GM12873 (cell line): ENCODE measurements at regions not wholly inside any gene's neighbourhood (a gene's known extent, or its start where the extent isn't known, plus 50 kb on each side); places are given as distances from the start of the nearest gene placed in this dataset.

Experiments
- TF ChIP-seq, protein P1 (sequence below): IDR thresholded peaks from 2 replicates; pipeline ENCODE4 v1.5.1; 2012; ENCODE audit warnings: low read depth, mild to moderate bottlenecking, moderate library complexity, low read length, control low read depth; ENCODE audit not compliant: insufficient read depth; ENCODE audit errors: missing control alignments

DNA sequence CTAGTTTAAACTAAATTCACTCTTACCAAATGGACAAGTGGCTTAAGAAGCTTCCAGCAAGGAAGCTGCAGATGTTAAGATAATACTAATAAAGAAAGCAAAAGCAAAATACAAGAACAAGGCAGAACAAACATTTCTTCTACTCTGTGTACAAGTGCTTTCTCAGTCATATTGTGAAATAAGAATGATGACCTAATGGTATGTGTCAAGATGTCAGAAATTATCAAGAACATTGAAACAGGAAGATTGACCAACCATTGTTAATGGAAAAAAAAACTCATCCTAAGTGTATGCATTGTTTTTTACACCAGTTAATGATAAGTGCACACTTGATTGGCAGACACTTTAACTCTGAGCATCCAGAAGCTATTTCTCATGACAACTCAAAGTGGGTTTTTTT lies 65.4 kb upstream of the P2RY1 start:
- TF ChIP-seq, protein P1, sequence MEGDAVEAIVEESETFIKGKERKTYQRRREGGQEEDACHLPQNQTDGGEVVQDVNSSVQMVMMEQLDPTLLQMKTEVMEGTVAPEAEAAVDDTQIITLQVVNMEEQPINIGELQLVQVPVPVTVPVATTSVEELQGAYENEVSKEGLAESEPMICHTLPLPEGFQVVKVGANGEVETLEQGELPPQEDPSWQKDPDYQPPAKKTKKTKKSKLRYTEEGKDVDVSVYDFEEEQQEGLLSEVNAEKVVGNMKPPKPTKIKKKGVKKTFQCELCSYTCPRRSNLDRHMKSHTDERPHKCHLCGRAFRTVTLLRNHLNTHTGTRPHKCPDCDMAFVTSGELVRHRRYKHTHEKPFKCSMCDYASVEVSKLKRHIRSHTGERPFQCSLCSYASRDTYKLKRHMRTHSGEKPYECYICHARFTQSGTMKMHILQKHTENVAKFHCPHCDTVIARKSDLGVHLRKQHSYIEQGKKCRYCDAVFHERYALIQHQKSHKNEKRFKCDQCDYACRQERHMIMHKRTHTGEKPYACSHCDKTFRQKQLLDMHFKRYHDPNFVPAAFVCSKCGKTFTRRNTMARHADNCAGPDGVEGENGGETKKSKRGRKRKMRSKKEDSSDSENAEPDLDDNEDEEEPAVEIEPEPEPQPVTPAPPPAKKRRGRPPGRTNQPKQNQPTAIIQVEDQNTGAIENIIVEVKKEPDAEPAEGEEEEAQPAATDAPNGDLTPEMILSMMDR = no peak

- TF ChIP-seq, protein P1 = no peak
These were observed 64.6 kb upstream of the P2RY1 start for GRCh38 chr3:152770296-152770695.

- TF ChIP-seq, protein P1 = no peak
These were observed 63.8 kb upstream of the P2RY1 start for GRCh38 chr3:152771120-152771519.

DNA sequence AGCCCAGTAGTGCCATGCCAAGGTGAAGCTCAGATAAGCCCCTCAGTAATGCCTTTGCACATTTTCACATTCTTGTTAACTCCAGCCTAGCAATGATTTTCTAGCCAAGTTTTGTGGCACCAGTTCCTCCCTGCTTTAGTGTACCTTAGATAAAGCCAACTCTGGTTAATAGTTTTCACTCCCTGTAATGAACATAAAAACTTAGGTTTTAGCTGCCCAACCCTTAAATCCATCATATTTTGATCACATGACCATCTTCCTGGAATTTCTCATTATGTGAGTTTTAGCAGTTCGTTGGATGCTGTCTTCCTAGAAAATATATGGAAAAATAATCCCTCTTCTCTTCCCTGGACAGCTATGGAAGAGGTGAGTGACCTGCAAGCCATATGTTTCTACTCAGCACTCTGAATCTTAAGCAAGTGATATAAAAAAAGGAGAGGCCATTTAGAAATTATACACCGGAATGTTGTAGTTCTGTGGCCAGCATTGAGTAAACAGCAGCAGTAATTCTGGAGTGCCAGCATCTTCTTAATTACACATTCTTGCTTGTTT lies 62.2 kb upstream of the P2RY1 start:
- TF ChIP-seq, protein P1 = no peak

- TF ChIP-seq, protein P1 = no peak
These were observed 61.3 kb upstream of the P2RY1 start for GRCh38 chr3:152773633-152774032.

- TF ChIP-seq, protein P1 = no peak
These were observed 56.9 kb upstream of the P2RY1 start for GRCh38 chr3:152778022-152778421.

GRCh38 chr3:152779653-152780052 lies 55.3 kb upstream of the P2RY1 start:
- TF ChIP-seq, protein P1 = no peak

DNA sequence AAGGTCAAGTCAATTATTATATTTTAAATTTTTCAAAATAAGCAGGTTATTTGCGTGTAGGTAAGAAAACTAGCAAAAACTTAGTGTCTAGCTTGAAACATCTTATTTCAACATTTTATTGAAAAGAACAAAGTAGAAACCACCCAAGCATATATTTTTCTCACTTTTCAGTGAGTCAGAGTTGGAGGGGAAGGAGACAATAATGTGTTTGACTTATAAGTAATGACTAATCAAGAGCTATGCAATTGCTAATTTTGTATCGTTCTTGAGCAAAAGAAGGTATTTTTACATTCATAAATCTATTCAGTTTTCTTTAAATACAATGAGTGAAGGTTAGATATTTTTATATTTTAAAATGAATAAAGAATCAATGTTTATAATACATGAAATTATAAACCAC lies 54.4 kb upstream of the P2RY1 start:
- TF ChIP-seq, protein P1 = no peak
